Kidney capillary endothelial cell (primary cell): ENCODE measurements at regions not wholly inside any gene's neighbourhood (a gene's known extent, or its start where the extent isn't known, plus 50 kb on each side); places are given as distances from the start of the nearest gene placed in this dataset.
A peak's percentile ranks its signal among the peaks of the same experiment; 100 is the strongest.
"Not testable (repeated sequence)": the region's sequence is repeated elsewhere in the genome, so short reads cannot be mapped to it uniquely, and the experiment has no call there.

Source experiments
- DNase-seq: peaks from one replicate; pipeline ENCODE4 v3.0.0-alpha.2; 2018; ENCODE audit warnings: low spot score

DNA sequence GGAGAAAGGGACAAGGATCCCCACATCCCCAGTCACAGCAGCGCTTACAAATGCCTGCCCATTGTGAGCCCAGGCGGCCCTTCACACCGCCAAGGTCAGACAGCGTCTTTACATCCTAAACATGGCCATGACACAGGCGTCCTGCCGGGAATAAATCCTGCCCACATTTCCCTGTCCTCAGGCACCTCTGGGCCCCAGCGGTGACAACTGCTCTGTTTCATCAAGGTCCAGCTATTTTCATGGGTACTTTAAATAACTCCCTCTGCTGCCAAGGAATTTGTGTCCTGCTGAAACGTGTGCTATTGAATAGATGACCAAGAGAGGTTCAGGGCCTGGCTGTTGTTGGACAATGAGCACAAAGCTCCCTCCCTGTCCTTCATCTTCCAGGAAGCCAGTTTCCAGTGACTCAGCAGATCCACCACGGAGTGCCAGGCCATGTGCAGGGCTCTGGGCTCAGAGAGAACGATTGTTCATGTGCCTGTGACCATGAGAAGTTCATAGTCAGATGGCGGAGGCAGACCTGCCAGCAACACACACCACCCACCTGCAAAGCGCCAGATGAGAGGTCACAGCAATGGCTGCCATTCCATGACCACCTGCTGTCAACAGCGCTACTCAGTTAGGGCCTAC is 195.8 kb downstream of the MATN1 start:
- DNase-seq: peak; percentile 12

GRCh38 chr1:30526652-30527345 is 196.6 kb downstream of the MATN1 start:
- no peak for DNase-seq

DNA sequence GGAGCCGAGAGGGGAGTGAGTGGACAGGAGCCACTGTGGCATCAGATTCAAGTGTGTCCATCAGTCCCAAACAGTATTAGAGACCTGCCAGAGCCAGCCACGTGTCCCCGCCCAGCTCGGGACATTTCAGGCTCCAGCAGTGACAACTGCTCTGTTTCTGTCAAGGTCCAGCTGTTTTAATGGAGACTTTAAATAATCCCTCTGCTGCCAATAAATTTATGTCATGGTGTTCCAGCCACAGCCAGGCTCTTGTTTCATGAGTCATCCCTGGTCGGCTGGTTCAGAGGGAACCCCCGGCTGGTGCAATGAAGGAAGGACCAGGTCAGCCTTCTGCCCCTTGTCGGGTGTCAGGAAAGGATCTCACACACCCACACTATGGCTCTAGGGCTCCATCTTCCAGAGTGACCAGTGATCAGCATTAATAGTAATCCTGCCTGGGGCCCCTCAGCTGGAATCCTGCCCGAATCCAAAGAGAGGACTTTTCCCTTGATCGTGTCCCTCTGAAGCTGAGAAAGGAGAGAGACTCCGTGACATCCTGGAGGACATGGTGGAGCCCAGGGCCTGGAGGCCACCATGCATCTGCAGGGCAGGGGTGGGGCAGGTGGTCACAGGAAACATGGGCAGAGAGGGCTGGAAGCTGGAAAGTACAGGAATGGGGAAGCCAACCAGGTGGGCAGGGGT is 197.3 kb downstream of the MATN1 start:
- DNase-seq: peak; percentile 25

DNA sequence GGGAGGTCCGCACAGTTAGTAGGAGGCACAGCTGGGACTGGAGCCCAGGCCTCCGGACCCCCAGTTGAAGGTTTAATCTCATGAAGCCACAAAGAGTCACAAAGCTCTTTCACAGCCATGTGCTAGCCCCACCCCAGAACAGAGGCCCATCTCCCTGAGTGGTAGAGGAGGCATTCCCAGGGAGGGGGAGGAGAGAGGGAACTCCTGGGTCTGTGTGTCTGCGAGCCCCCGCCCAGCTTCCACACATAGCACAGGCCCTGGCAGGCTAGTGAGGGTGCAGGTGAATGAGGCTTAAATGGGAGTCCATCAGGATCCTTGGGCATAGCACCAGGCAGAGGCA is 197.8 kb downstream of the MATN1 start:
- DNase-seq: no peak

- no peak for DNase-seq
These were observed 198.4 kb downstream of the MATN1 start for GRCh38 chr1:30524840-30525617.

- not testable (repeated sequence) for DNase-seq
These were observed 199.3 kb downstream of the MATN1 start for GRCh38 chr1:30524025-30524555.

- DNase-seq: no peak
These were observed 200.0 kb downstream of the MATN1 start for GRCh38 chr1:30523055-30524020.

- DNase-seq: no peak
These were observed 201.1 kb downstream of the MATN1 start for GRCh38 chr1:30522031-30523004.

DNA sequence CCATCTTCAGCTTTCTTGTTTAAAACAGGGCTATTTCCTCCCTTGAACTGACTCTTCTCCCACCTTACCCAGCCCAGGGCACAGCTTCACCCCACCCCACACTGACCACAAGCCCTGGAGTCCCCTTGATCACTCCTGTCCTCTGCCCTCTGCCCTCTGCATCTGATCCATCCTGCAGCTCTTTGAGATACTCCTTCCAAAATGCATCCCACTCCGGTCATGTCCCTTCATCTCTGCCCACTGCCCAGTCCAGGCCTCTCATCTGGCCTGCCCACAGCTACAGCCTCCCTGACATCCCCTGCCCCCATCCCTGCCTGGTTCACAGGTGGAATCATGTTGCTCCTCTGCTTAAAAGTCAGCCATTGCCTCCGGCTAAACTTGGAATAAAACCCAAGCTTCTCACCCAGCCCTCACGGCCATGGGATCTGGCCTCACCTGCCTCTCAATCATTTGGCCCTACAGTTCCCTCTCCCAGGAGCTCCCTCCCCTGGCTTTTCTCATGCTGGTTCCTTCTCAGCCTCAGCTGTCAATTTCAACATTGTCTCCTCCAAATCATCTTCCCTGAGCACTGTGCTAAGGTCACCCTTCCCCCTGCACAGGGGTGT is 202.0 kb downstream of the MATN1 start:
- DNase-seq: no peak

DNA sequence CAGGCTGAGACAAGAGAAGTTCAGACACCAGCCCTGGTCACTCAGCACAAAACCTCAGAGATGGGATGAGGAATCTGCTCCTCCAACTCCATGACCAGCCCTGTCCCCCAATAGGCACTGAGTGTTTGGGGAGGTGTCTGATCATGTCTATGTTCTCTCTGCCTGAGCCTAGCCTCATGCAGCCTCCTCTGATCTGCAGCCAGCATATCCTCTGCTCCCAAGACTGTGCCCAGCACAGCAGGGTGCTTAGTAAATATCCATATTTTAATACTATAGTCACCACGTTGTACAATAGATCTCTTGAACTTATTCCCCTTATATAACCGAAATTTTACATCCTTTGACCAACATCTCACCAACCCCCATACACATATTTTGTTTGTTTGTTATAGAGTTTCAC is 202.9 kb downstream of the MATN1 start:
- no peak for DNase-seq

GRCh38 chr1:30519201-30519763 is 204.1 kb downstream of the MATN1 start:
- no peak for DNase-seq

GRCh38 chr1:30518696-30519095 is 204.7 kb downstream of the MATN1 start:
- DNase-seq: no peak

DNA sequence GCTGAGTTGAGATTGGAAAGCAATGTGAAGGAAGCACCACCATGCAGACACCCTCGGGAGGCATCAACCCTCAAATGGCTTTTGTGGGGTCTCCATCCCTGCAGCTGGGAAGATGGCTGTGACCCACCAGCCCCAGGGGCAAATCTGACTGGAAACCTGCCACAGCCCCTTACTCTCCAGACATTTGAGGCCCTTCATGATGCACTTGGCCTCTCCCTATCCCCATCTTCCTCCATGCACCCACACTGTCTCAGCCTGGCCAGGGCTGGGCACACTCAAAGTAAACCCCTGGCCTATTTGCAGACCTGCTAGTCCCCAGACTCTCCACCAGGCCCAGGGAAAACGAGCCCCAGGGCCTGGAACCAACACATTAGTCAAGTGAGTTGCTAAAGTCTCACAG is 205.2 kb downstream of the MATN1 start:
- DNase-seq: no peak

DNA sequence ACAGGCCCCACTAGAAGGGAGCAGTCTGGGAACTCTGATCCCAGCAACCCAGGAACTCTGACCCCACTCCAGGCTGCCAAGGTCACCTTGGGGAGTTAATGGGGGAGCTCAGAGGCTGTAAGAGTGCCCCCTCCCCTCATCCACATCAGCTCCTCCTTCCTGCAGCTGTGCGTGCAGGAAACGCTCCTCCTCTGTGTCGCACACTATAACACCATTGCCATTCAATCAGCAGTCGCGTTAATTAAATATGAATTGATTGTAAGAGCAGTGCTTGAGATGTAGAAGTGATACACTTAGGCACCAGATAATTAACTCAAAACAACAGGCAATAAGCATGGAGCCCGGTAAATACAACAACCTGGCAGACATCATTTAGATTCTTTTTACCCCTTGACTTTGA is 205.7 kb downstream of the MATN1 start:
- DNase-seq: not testable (repeated sequence)

DNA sequence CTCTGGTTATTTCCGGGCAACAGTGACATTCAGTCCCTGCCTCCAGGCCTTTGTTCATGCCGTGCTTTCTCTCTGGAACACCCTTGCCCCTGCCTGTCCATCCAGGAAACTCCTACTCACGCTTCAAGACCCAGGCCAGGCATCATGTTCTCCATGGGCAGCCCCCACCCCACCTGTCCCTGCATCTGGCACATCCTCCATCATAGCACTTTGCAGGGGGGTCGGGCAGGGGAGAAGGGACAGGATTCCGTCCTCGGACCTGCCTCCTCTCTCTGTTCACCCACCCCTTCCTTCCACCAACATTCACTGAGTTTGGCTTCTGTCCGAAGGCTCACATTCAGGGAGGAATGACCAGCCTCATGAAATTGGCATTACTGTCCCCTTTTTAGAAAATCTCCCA is 206.1 kb downstream of the MATN1 start:
- DNase-seq: not testable (repeated sequence)

DNA sequence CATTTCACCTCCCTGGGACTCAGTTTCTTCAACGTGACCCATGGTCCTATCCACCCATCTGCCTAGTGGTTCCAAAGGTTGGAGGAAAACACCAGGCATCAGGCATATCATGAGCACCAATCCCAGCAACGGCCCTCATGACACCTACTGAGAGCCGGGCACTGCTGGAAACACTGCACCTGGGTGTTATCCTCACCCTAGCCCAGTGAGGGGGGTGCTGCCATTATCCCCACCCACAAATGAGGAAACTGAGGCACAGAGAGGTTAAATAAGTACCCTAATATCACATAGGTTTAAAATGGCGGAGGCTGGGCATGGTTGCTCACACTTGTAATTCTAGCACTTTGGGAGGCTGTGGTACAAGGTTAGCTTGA is 206.9 kb downstream of the MATN1 start:
- no peak for DNase-seq

GRCh38 chr1:30515755-30516484 is 207.5 kb downstream of the MATN1 start:
- DNase-seq: no peak

GRCh38 chr1:30514945-30515344 is 208.4 kb downstream of the MATN1 start:
- no peak for DNase-seq
